ENCODE measurements at regions not wholly inside any gene's neighbourhood (a gene's known extent, or its start where the extent isn't known, plus 50 kb on each side); places are given as distances from the start of the nearest gene placed in this dataset.
A peak's percentile ranks its signal among the peaks of the same experiment; 100 is the strongest.
"Not testable (repeated sequence)": the region's sequence is repeated elsewhere in the genome, so short reads cannot be mapped to it uniquely, and the experiment has no call there.

DNA sequence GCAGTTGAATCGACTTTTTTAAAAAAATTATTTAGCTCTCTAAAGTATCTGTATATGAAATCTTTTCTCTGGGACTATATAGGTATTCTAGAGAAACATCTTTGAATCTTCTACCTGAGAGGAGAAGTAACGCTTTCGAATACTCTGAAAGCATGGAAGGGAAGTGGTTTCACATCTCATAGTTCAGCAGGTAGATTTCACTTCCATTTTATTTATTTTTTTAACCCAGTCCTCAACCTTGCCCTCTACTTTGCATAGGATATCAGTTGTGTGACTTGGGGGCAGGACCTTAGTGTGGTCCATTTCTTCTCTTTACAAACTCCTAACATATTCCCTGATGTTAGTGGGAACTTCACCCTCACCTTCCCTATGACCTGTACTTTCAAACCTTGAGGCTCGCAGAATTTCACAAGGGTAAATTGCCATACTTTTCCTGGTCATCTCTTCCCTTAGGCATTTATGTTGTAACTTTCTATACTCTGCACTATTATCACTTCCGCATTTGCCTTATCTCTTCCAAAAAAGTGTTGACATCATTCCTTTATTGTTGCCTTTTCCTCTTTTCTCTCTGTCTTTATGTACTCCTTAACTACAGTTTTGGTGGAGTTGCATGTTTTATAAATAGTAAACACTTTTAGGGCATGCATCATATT lies 1208.5 kb upstream of the ADGRL4 start:
- DNase-seq (ENCODE audit: low read depth in 2 of 2) = no peak

DNA sequence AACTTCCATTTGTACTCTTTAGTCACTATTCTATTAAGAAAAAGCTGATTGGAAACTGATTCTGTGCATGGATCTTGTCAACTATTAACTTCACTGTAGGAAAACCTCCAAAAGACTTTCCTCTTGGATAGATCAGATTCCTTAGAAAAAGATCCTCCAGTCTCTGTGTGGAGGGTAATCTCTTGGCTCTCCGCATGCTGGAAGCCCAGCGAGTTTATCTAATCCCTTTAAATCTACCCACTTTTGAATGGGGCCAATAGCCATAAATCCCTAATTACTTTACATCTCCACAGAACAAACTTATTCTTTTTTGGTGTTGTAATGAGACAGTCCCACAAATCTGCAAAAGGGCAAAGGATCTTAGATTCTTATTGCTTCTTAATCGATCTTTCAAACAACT lies 1206.4 kb upstream of the ADGRL4 start:
- no peak for DNase-seq (ENCODE audit: low read depth in 2 of 2)

DNA sequence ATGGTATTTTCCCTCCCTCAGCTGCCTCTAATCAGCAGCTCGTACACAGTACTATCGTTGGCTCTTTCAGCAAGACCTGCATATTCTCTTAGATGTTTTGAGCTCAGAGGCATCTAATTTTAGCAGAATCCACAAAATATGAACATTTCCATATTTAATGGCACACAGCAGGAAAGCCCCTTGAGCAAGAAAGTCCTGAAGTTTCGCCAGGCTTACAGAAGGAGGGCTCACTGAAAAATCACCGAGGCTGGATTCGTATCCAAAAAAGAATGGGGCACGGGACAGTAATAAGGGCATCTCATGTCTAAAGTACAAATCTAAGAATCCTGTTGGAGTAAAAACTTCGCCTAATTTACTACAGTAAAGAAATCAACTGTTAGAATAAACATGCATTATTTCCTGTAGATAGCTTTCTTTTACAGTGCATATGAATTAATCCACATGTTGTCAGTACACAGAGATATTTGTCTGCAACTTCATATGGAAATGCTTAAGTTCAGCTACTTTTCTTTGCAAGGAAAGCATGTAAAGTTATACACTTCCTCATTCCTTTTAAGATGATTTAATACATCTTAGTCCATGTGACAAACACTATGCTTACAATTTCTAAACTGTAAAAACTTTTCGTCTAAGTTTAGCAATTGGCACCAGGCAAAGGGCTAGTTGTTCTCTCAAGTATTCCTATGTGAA lies 1205.3 kb upstream of the ADGRL4 start:
- peak; percentile 42 to 52 for DNase-seq (ENCODE audit: low read depth in 2 of 2)

DNA sequence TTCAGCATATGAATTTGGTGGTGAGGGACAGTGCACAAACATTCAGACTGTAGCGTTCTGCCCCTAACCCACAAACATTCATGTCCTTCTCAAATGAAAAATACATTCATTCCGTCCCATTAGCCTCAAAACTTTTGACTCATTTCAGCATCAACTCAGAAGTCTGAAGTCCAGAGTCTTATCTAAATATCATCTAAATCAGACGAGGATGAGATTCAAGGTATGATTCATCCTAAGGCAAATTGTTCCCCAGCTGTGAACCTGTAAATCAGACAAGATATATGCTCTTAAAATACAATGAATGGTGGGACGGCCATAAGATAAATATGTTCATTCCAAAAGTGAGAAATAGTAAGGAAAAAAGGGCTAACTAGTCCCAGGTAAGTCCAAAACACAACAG lies 1195.6 kb upstream of the ADGRL4 start:
- DNase-seq (ENCODE audit: low read depth in 2 of 2) = no peak

DNA sequence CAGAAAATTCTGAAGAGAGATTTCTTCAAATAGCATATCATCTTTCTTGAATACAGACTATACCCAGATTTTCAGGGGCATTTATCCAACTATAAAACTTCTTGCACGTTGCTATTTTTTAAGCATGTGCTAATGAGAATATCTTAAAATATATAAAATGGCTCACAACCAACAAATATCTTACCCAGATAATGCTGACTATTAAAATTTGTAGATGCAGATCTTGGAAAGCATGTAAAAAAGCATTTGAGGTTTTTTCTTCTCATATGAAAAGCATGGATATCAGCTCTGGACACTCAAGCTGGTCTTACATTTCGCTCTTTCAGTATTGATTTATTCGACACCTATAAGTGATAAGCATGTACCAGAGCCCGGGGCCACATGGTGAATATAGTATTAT lies 1187.7 kb upstream of the ADGRL4 start:
- no peak for DNase-seq (ENCODE audit: low read depth in 2 of 2)

DNA sequence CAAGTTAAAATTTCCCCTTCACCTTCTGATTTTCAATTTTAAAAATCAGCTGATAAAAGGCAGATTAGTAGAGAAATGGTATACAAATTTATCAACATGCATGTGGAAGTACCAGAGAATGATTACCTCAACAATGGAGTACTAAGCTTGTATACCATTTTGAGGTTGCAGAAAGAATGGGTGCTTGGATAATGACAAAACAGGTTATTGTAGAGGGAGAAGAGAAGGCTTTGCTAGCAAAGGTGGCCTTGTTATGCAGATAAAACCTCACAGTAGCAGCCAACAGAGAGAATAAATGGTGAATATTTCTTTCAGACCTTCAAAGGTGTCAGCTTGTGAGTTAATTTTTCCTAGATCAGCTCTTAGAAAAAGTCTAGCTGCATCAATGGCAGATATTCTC lies 1174.9 kb upstream of the ADGRL4 start:
- no peak for DNase-seq (ENCODE audit: low read depth in 2 of 2)

DNA sequence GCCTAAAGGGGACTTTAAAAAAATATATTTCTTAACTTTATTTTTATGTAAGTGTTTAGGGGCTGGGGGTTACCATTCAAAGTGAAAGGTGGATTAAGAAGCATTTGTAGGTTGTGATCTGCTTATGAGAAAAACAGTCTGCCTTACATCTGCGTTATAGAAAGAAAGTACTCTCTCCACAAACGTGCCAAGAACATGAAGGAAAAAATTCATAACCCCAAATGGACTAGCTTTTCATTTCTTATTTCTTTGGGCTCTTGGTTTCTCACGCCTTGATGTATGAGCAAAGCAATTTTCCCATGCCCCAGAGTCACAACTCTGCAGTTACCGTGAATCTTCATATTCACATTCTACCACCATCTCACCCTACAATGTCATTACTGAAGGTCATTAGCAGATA lies 1165.1 kb upstream of the ADGRL4 start:
- no peak for DNase-seq (ENCODE audit: low read depth in 2 of 2)

DNA sequence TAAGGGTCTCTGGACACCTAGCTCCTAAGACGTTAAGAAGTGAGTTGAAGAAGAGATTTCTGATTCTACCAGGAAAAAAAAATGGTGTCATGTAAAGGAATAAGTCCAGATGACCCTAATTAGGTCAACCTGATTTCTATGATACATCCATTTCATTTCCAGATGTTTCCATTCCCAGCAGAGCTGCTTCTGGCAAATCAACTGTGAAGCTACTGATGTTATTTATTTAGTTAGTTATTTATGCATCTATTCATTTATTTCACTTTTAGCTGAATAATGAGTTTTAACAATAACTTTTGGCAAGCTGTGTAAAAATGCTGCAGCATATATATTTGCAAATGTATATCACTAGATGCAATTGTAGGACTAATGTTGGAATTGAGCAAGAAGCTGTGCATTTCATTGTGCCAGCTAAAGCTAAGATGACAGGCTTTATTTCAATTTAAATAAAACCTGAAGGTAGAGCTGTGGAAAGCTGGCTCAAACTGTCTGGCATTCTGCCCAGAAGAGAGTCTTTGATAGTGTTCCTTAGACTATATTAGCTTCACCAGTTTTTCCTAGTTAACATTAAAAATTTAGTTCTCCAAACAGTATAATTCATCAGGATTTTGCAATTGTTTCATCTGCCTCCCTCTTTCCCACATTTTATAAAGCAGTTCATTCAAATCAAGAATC lies 1164.4 kb upstream of the ADGRL4 start:
- DNase-seq (ENCODE audit: low read depth in 2 of 2) = no peak

DNA sequence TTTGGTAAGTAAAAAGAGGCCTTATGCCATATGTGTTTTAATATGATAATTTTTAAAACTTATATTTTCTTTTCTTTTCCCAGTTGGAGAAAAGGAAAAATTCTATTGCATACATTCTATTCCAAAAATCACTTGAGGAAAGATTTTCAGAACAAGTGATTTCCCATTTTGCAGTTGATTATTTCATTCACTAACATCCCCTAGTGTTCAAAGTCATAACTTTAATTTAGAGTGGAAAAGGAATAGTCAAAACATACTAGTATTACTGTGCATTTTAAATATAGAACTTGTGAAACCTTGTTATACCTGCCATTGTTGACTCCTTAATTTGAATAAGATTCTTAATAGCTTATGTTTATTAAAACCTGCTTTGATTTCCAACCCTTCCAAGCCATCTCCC lies 1157.6 kb upstream of the ADGRL4 start:
- DNase-seq (ENCODE audit: low read depth in 2 of 2) = no peak

DNA sequence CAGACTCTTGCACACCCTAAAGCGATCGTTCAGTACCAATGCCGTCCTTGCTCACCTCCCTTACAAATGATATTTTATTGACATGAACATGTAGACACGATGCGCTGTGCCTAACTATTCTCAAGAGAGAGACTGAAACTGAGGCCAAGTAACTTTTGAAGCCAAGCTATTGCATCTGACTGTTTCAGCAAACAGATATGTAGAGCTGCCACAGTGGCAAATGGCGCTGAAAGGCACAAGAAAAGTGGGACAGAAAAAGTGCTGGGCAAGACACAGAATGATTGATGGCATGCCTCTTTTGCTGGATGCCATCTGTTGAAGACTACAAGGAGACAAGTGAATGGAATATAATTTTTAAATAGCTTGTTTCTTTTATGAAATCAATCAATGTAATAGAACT lies 1157.2 kb upstream of the ADGRL4 start:
- DNase-seq (ENCODE audit: low read depth in 2 of 2) = no peak

DNA sequence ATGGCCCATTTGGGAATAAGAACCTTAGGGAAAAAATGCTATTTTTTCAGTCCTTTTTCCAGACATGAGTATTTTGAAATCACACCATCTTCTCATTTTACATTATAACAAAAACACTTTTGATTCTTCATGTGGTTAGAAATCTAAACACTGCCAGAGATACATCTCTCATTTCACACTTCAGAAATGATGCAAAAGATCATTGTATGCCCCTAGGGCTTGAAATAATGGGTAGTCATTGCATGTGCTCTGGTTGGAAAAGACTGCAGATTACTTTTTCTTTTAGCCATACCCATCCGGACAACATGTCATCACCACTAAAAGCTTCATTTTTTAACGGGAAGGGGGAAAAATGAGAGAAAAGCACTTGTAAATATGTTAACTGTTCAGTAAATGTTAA lies 1152.2 kb upstream of the ADGRL4 start:
- no peak for DNase-seq (ENCODE audit: low read depth in 2 of 2)

DNA sequence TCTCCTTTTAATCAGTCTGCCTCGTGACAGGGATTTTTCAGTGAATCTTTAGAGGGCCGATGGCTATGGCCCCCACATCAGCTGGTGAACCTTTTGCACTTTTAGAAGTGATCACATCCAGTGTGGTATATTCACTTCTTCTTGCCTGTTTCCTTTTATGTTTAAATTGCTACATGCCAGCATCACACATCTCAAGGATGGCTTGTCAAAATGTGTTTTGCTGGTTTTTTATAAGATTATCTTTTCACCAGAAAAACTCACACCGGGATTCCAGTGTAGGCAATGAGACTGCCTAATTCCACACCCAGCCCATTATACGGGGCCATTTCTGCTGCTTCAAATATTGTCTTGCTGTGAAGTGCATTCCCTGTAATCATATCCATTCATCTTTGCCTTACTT lies 1151.7 kb upstream of the ADGRL4 start:
- DNase-seq (ENCODE audit: low read depth in 2 of 2) = no peak

DNA sequence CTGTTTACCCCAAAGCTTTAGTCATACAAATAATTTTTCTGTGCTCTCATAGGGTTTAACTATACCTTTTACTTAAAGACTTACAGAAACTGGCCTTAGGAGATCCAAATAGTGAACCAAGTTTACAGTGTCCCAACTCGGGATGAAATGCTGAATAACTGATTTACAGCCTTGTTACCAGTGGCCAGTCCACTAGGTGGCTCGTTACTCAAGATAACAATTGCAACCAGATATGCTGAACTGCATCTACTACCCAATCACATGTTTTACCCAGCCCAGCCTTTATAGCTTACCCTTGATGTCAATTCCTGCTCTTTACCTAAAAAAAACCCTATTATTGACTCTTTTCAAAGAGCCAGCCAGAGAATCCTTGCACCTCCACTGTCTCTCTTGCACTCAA lies 1148.8 kb upstream of the ADGRL4 start:
- no peak for DNase-seq (ENCODE audit: low read depth in 2 of 2)

DNA sequence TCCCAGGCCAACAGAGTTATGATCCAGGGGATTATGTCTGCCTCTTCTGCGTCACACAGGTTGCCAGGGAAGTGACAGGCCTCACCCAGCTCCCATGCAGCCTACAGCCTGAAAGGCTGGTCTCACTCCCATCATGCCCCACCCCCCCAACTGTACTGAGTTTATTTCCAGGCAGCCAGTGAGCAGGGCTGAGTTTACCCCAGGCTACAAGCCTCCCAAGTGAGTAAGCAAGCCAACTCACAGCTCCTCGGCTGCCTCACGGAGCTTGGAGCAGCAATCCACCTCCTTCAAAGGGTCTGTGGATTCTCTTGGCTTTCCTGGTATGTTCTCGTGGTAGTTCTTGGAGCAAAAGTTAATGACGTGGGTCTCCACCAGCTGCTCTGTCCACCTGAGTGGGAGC lies 1147.6 kb upstream of the ADGRL4 start:
- DNase-seq (ENCODE audit: low read depth in 2 of 2) = no peak

DNA sequence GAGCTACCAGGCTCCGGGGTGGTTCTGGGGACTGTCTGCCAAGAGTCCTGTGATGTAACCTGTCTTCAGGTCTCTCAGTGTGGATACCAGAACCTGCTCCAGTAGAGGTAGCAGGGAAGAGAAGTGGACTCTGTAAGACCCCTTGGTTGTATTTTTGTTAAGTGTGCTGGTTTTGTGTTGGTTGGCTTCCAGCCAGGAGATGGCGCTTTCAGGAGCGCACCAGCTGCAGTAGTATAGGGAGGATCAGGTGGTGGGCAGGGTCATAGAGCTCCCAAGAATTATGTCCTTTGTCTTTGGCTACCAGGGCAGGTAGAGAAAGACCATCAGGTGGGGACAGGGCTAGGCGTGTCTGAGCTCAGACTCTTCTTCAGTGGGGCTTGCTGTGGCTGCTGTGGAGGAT lies 1147.2 kb upstream of the ADGRL4 start:
- no peak for DNase-seq (ENCODE audit: low read depth in 2 of 2)

DNA sequence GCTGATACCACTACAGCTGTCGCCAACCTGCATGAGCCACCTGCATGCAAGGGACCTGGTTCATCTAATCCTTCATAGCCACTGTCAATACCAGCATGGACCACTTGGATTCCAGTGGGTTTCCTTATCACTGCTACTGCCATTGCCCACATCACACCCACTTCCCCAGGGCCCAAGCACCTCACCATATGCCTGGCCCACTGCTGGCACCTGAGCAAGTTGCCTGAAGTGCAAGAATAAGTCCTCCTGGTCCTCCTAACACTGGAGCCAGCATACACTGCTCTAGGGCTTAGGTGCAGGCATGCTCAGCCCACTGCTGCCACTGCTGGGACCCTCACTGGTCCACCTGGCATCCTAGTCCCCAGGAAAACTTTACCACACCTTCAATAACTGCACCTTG lies 1136.8 kb upstream of the ADGRL4 start:
- no peak for DNase-seq (ENCODE audit: low read depth in 2 of 2)

DNA sequence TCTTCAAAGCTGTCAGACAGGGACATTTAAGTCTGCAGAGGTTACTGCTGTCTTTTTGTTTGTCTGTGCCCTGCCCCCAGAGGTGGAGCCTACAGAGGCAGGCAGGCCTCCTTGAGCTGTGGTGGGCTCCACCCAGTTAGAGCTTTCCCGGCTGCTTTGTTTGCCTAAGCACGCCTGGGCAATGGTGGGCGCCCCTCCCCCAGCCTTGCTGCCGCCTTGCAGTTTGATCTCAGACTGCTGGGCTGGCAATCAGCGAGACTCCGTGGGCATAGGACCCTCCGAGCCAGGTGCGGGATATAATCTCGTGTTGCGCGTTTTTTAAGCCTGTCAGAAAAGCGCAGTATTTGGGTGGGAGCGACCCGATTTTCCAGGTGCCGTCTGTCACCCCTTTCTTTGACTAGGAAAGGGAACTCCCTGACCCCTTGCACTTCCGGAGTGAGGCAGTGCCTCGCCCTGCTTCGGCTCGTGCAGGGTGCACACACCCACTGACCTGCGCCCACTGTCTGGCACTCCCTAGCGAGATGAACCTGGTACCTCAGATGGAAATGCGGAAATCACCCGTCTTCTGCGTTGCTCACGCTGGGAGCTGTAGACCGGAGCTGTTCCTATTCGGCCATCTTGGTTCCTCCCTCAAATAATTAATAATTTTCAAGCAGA lies 1131.5 kb upstream of the ADGRL4 start:
- DNase-seq (ENCODE audit: low read depth in 2 of 2) = not testable (repeated sequence)

DNA sequence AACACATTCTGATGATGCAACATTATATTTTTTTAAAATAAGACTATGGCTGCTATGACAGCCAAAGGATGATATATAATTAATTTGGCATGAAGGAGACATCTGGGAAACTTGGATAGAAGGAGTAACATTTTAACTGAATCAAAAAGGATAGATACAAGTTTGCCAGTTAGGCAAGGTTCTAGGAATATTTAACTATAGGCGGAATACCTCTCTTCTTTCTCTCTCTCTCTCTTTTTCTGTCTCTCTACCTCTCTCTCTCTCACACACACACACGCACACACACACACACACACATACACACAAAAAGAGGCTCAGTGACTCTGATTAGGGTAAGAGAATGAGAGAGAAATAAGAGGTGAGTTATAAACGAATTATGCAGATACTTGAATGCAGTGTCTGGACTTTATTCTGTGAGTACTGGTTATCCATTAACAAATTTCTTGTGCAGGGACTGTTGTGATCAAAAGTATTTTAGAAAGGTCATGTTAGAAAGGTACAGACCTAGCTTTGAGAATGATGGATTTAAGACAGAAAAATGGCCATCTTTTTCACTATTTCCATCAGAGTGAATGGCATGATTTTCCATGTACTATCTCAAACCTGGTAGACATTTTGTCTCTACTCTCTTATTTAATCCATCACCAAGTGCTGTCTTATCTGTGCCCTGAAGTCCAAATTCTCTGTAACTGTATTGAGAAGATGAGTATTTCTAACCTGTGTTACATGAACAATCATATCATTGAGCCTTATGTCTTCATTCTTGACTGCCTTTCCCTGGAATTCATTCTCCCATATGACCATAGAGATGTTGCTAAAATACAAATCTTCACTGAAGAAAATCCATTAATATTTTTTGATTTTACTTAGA lies 1106.9 kb upstream of the ADGRL4 start:
- no peak for DNase-seq (ENCODE audit: low read depth in 2 of 2)

DNA sequence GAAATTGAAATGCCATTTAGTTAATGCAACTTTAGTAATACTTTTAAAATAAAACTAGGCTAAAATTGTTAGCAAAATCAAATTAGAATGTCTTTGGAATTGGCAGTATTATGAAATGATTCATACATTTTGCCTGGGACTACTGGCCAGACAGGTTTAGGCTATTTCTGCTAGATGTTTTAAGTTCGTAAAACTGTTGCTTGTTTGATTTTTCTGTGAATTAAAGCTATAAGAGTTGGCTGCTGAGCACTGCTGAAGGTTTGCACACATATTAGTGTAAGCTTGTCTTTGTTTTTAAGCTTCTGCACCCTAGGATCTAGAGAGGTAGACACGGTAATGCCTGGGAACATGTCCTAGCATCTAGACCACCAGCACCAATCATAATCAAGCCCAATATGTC lies 1094.6 kb upstream of the ADGRL4 start:
- no peak for DNase-seq (ENCODE audit: low read depth in 2 of 2)

DNA sequence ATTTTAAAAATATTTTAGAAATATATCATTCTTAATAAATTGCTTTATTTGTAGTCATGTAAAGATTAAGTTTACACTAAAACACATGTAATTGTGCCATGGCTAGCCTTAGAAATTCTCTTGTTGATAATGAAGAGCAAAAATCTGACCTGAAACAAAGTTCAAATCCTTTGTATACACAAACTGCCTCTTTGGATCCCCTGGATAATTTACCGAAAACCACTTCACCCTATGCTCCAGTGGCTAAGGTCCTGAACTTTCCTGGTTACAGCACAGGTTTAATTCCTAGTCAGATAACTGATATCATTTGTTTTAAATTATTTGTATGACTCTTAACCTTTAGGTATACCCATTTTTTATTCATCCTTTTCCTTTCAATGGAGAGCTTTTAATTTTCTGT lies 1093.2 kb upstream of the ADGRL4 start:
- DNase-seq (ENCODE audit: low read depth in 2 of 2) = no peak

DNA sequence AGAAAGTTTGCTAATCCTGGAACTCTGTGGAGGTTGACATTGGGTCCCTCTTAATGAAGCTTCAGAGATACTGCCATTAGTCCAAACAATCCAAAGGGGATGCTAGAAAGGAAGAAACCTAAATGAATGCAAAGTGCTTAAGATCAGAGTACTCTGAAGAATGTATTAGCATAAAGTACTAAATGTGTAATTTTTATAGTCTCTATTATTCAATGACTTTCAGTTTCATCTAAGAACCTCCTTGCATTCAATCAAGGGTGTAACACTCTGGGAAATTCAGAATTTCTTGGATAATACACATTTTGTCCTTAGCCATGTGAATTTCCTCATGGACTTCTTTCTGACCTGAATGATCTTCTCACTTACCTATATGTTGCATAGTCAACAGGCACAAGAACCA lies 1078.5 kb upstream of the ADGRL4 start:
- no peak for DNase-seq (ENCODE audit: low read depth in 2 of 2)

DNA sequence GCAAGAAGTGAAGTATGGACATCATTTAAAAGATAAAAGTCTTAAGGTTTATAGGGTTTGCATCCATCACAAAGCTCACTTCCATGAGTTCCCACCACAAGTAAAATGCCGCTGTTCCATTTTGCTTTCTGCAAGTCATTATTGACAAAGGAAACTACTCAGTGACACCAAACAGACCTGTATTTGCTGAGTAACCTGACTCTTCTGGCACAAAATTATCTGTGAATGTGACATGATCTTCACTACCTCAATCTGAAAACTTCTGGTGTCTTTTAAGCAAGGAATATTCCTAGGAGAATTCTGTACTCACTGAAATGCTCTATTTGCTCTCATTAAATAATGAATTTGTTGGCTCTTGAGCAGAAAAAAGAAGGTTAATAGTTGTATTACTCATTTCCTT lies 1077.4 kb upstream of the ADGRL4 start:
- DNase-seq (ENCODE audit: low read depth in 2 of 2) = no peak
